VCaP (cell line): ENCODE measurements at regions not wholly inside any gene's neighbourhood (a gene's known extent, or its start where the extent isn't known, plus 50 kb on each side); places are given as distances from the start of the nearest gene placed in this dataset.

Experiments used
- H3K27ac ChIP-seq: fragments of 450-650 bp; 2 replicates; pipeline ENCODE4 v1.5.1; 2017
- TF ChIP-seq, protein P1 (sequence below): fragments of 450-650 bp; conservative IDR thresholded peaks from 2 replicates; pipeline ENCODE4 v1.5.1; 2017; ENCODE audit warnings: mild to moderate bottlenecking, moderate library complexity

DNA sequence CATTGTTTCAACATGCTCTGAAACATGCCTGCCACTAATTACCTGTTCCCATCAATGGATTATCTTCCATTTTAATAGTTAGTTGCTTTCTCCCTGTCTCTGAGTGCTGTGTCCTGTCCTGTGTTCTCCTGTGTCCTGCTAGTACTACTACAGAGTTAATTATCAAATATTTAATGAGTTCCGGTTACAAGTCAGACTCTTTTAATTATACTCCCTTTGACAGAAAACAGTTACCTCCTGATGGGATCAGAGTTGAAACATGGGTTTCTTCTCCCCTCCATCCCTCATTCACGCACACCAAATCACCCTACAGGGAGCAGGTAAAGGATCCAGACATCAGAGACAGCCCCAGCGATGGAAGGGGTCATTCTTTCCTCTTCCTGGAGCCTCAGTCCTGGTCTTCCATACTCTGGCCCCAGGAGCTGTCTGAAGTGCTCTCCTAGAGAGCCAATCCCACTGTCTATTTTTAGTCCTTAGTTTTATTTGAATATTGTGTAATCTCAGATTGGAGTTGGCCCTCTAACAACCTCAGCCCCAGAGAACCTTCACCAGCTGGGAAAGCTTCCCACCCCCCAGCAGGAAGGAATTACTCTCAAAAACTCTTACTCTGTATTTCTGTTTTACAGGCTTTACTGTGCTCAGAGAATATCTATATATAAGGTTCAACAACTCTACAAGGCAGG is 137.0 kb upstream of the C2CD4B start:
- no peak overlapping the region for H3K27ac ChIP-seq
- TF ChIP-seq, protein P1, sequence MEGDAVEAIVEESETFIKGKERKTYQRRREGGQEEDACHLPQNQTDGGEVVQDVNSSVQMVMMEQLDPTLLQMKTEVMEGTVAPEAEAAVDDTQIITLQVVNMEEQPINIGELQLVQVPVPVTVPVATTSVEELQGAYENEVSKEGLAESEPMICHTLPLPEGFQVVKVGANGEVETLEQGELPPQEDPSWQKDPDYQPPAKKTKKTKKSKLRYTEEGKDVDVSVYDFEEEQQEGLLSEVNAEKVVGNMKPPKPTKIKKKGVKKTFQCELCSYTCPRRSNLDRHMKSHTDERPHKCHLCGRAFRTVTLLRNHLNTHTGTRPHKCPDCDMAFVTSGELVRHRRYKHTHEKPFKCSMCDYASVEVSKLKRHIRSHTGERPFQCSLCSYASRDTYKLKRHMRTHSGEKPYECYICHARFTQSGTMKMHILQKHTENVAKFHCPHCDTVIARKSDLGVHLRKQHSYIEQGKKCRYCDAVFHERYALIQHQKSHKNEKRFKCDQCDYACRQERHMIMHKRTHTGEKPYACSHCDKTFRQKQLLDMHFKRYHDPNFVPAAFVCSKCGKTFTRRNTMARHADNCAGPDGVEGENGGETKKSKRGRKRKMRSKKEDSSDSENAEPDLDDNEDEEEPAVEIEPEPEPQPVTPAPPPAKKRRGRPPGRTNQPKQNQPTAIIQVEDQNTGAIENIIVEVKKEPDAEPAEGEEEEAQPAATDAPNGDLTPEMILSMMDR = no peak

DNA sequence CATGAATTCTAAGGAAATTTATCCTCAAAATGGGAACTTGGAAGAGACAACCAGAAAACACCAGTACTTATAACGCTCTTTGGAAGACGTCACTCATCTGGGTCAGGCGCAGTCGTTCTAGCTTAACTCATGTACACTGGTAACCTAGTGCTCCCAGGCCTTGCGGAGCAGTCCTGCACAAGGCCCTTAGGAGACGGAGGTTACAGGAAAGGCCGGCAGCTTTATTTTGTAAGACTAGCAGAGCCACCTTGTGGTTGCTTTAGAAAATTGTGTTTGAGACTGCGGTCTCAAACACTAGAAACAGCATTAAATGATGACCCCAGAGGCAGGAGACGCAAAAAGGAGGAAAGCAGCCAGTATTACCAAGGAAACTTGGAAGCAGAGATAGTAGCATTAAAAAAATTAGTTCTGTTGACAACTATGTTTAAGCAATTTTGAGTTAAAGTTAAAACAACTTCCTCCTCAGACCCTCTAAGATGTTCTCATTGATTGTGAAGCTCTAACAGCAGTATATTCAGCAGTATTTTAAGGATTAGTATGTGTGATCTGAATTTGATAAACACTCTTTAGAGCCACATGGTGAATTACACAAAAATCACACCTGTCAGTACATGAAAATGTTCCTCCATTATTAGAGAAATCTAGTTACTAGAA is 141.9 kb upstream of the C2CD4B start:
- TF ChIP-seq, protein P1 = peak; percentile 85
- H3K27ac ChIP-seq = peak overlapping the region; percentile 36

DNA sequence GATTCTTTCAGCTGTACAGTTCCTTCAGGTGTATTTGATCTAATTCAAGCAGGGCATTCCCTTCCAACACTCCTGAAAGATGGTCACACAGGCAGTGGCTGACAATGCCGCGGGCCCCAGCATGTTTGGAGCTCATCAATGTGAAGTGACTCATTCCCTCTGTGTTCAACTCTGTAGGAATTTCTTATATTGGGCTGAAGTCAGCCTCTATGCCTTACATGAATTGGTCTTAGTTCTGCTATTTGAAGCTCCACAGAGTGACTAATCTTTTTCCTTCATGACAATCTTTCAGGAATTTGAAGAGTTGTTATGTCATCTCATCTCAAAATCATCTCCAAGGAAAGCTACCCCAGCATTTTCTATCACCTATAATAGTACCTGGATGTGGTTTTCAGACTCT is 142.5 kb upstream of the C2CD4B start:
- H3K27ac ChIP-seq = no peak overlapping the region
- TF ChIP-seq, protein P1 = no peak

DNA sequence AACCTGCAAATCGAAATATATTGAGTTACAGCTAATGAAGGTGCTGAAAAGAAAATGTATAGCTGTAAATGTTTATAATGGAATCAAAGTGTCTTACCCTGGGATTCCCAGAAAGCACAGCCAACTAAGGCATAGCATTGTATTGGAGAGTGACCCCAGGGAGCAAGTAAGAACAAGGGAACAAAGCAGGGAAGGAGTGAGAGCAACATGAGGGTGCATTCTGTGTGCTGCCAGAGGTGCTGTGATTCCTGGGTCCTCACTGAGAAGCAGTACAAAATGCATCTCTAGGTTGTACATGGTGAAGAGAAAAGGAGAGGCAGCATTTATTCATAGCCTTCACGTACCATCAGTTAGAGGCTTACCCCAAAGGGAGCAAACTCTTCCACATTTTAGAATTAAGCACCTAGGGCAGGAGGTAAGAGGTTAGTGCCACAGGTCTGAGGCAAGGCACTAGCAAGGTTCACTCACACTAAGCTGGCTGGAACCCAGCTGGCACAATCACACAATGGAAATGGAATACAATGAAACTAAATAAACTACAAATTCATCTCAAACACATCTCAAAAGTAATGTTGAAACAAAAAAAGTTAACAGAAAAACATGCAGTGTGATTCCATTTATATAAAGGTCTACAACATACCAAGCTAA is 151.5 kb upstream of the C2CD4B start:
- TF ChIP-seq, protein P1 = no peak
- H3K27ac ChIP-seq = no peak overlapping the region

DNA sequence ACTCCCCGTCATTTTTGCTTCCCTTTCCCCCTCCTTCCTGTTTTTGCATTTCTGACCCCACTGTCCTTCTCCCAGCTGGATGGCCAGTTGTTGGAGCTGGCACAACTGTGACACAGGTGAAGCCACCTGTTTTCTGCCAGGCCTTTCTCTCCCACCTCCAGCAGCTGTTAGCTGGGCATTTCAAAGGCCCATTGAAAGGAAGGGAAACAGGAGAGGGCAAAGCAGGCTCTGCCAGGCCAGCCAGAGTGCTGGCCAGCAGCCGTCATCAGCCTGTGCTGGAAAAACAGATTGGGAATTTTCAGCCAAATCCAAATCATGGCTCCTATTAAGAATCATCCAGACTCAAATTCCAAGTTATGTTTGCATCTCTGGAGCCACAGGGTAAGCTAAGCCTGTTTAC is 155.2 kb upstream of the C2CD4B start:
- no peak overlapping the region for H3K27ac ChIP-seq
- TF ChIP-seq, protein P1 = no peak

DNA sequence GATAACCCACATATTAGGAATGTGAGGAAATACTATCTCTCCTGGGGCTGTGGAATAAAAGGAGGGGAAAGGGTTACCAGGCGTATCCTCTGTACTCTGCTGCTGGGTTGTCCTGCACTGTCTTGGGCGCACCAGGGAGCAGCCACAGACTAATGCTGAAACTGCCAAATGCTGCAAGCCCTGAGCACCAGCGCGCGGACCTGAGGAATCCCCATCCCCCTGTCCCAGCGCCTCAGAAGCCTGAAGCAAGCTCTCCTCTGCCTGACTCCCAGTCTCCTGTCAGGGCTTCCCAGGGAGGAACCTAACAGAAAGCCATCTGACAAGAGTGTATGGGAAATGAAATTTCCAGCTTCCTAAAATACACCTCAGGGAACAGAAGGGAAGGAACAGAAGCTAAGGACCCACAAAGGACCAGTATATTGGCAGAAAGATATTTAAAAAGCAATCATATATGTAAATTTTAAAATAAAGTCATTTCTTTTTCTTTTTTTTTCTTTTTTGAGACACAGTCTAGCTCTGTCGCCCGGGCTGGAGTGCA is 158.3 kb upstream of the C2CD4B start:
- TF ChIP-seq, protein P1 = no peak
- no peak overlapping the region for H3K27ac ChIP-seq

DNA sequence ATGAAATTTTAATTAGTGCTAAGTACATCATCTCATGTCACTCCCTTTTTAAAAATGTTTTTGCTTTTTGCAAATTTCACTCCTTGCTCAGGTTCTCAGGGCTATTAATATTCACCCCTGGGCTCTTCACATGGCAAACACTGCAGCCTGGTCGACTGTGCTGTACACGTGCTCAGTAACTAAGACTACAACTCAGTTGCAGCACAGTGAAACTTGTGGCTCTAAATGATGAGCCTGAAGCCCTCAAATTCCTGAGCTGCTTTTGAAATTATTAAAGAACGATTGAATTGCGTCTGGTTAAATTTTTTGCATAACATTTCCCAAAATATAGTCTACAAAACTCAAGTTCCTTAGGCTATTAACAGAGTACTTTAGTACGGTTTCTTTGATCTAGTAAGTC is 159.3 kb upstream of the C2CD4B start:
- TF ChIP-seq, protein P1 = no peak
- H3K27ac ChIP-seq = no peak overlapping the region
